Nephron (organoid): ENCODE measurements at regions not wholly inside any gene's neighbourhood (a gene's known extent, or its start where the extent isn't known, plus 50 kb on each side); places are given as distances from the start of the nearest gene placed in this dataset.

Experiments used
- H3K27ac Mint-ChIP-seq, 3 experiments: 2 replicates each; pipeline ENCODE4 v1.8.0; 2020; ENCODE audit warnings: mixed read lengths in 3 of 3, mild to moderate bottlenecking in 2 of 3, moderate library complexity in 1 of 3
- H3K27me3 Mint-ChIP-seq: 2 replicates; pipeline ENCODE4 v1.8.0; 2021; ENCODE audit warnings: low read depth, mild to moderate bottlenecking, moderate library complexity, mixed read lengths
- H3K36me3 Mint-ChIP-seq: 2 replicates; pipeline ENCODE4 v1.8.0; 2020; ENCODE audit warnings: low read depth, mixed read lengths
- H3K4me1 Mint-ChIP-seq: 2 replicates; pipeline ENCODE4 v1.8.0; 2020; ENCODE audit warnings: mixed read lengths
- H3K4me3 Mint-ChIP-seq, 3 experiments: 2 replicates each; pipeline ENCODE4 v1.8.0; 2020; ENCODE audit warnings: mild to moderate bottlenecking in 3 of 3, mixed read lengths in 3 of 3, moderate library complexity in 2 of 3
- H3K9me3 Mint-ChIP-seq: 2 replicates; pipeline ENCODE4 v1.8.0; 2020; ENCODE audit warnings: mixed read lengths
- TF ChIP-seq, protein P1 (sequence below), 3 experiments: fragments of 200-600 bp; sonication (generic); IDR thresholded peaks; one replicate each; pipeline ENCODE4 v1.5.0; 2021; ENCODE audit warnings: antibody characterized with exemption in 3 of 3; ENCODE audit not compliant: unreplicated experiment in 3 of 3

GRCh38 chr15:97210277-97210676 lies 750.2 kb upstream of the ARRDC4 start:
- H3K9me3 Mint-ChIP-seq: peaks cover 2% of the 10 kb centered on the region
- no peak overlapping the region for H3K27ac Mint-ChIP-seq

DNA sequence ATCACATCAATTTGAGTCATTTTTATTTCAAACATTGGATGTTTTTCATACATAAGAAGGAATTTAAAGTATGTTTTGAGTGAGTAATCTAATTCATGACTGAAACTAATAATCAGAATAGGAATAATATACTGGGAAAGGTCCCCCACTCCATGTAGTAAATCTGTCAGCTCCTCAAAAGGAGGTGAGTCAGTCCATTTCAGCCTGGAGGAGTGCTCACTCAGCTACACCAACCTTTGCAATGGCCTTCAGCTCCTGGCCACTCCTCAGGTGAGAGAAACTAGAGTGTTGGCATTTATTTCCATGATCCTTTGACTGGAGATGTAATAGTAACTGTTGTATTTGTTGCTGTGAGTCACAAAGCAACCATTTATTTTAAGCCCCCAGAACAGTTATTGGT lies 744.9 kb upstream of the ARRDC4 start:
- no peaks in the 10 kb centered on the region for H3K4me1 Mint-ChIP-seq

More at GRCh38 chr15:97210277-97210676, 750.2 kb upstream of the ARRDC4 start:
- no peak overlapping the region for H3K4me3 Mint-ChIP-seq
- H3K4me1 Mint-ChIP-seq: no peaks in the 10 kb centered on the region
- TF ChIP-seq, protein P1, sequence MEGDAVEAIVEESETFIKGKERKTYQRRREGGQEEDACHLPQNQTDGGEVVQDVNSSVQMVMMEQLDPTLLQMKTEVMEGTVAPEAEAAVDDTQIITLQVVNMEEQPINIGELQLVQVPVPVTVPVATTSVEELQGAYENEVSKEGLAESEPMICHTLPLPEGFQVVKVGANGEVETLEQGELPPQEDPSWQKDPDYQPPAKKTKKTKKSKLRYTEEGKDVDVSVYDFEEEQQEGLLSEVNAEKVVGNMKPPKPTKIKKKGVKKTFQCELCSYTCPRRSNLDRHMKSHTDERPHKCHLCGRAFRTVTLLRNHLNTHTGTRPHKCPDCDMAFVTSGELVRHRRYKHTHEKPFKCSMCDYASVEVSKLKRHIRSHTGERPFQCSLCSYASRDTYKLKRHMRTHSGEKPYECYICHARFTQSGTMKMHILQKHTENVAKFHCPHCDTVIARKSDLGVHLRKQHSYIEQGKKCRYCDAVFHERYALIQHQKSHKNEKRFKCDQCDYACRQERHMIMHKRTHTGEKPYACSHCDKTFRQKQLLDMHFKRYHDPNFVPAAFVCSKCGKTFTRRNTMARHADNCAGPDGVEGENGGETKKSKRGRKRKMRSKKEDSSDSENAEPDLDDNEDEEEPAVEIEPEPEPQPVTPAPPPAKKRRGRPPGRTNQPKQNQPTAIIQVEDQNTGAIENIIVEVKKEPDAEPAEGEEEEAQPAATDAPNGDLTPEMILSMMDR (IDR thresholded peaks at IDR 0.05; ENCODE audit: unreplicated experiment in 3 of 3): no peak
- no peaks in the 10 kb centered on the region for H3K27me3 Mint-ChIP-seq
- H3K36me3 Mint-ChIP-seq: no peaks in the 10 kb centered on the region

DNA sequence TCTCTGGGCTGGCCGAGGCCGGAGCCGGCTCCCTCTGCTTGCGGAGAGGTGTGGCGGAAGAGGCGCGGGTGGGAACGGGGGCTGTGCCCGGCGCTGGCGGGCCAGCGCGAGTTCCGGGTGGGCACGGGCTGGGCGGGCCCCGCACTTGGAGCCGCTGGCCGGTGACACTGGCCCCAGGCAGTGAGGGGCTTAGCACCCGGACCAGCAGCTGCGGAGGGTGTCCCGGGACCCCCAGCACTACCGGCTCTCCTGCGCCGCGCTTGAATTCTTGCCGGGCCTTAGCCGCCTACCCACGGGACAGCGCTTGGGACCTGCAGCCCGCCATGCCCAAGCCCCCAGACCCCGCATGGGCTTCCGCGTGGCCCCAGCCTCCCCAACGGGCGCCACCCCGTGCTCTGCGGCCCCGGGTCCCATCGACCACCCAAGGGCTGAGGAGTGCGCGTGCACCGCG lies 736.3 kb upstream of the ARRDC4 start:
- H3K36me3 Mint-ChIP-seq: no peaks in the 10 kb centered on the region
- H3K4me3 Mint-ChIP-seq: no peak overlapping the region
- H3K4me1 Mint-ChIP-seq: no peaks in the 10 kb centered on the region
- H3K9me3 Mint-ChIP-seq: peaks cover 18% of the 10 kb centered on the region
- TF ChIP-seq, protein P1 (IDR thresholded peaks at IDR 0.05; ENCODE audit: unreplicated experiment in 3 of 3): no peak
- H3K27me3 Mint-ChIP-seq: no peaks in the 10 kb centered on the region
- H3K27ac Mint-ChIP-seq: no peak overlapping the region

More for the DNA sequence above, 744.9 kb upstream of the ARRDC4 start:
- Mint-ChIP-seq H3K27ac (no peak overlapping the region), H3K27me3 (peaks cover 4% of the 10 kb centered on the region), H3K9me3 (no peaks in the 10 kb centered on the region), H3K4me3 (no peak overlapping the region), H3K36me3 (no peaks in the 10 kb centered on the region)
- TF ChIP-seq, protein P1 (IDR thresholded peaks at IDR 0.05; ENCODE audit: unreplicated experiment in 3 of 3): no peak

GRCh38 chr15:97234851-97235610 lies 725.5 kb upstream of the ARRDC4 start:
- Mint-ChIP-seq H3K9me3 (no peaks in the 10 kb centered on the region), H3K36me3 (no peaks in the 10 kb centered on the region), H3K27me3 (no peaks in the 10 kb centered on the region), H3K4me3 (peak overlapping the region; percentile 56 to 75 (median 69)), H3K4me1 (peaks cover 10% of the 10 kb centered on the region), H3K27ac (peak overlapping the region; percentile 3 to 63 (median 21))
- TF ChIP-seq, protein P1 (IDR thresholded peaks at IDR 0.05; ENCODE audit: unreplicated experiment in 3 of 3): peak; percentile 92 to 94 (median 94)

DNA sequence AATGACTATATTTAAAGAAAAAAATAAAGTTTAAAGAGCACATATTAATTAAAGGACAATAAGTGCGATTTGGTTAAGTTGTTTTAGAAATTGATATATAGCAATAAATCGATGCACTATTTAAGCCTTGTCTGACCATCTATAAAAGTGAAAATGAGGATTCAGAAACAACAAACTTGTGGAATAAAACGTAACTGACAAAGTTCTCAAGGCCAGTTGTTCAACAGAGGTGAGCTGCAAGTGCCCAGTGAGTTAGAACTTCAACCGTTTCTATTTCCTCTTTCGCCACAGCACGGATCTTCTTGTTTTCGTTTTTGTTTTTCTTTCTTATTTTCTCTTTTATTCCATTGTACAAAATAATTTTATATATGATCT lies 724.9 kb upstream of the ARRDC4 start:
- H3K4me1 Mint-ChIP-seq: peaks cover 10% of the 10 kb centered on the region

More for the DNA sequence above, 724.9 kb upstream of the ARRDC4 start:
- H3K27me3 Mint-ChIP-seq: no peaks in the 10 kb centered on the region
- H3K9me3 Mint-ChIP-seq: no peaks in the 10 kb centered on the region
- peak overlapping the region; percentile 3 to 53 (median 21) for H3K27ac Mint-ChIP-seq
- peak overlapping the region in 2 of 3 experiments; percentile 69 to 75 for H3K4me3 Mint-ChIP-seq
- no peaks in the 10 kb centered on the region for H3K36me3 Mint-ChIP-seq
- TF ChIP-seq, protein P1 (IDR thresholded peaks at IDR 0.05; ENCODE audit: unreplicated experiment in 3 of 3): peak in 1 of 3 experiments; percentile 21
